Non-pigmented ciliary epithelial cell (primary cell): ENCODE measurements at regions not wholly inside any gene's neighbourhood (a gene's known extent, or its start where the extent isn't known, plus 50 kb on each side); places are given as distances from the start of the nearest gene placed in this dataset.

Experiments used
- DNase-seq: peaks from one replicate; pipeline ENCODE4 v3.0.0-alpha.2; 2010; ENCODE audit warnings: low read depth

GRCh38 chr13:80585531-80585930 is 244.6 kb upstream of the SPRY2 start:
- no peak for DNase-seq

- DNase-seq: no peak
Measured at GRCh38 chr13:80584785-80585184, 243.9 kb upstream of the SPRY2 start.

GRCh38 chr13:80584306-80584705 is 243.4 kb upstream of the SPRY2 start:
- DNase-seq: no peak

- no peak for DNase-seq
Measured at GRCh38 chr13:80577926-80578670, 237.2 kb upstream of the SPRY2 start.

- DNase-seq: no peak
Measured at GRCh38 chr13:80577285-80577684, 236.4 kb upstream of the SPRY2 start.

- no peak for DNase-seq
Measured at GRCh38 chr13:80574113-80574850, 233.4 kb upstream of the SPRY2 start.

GRCh38 chr13:80572923-80573316 is 232.0 kb upstream of the SPRY2 start:
- no peak for DNase-seq

- DNase-seq: no peak
Measured at GRCh38 chr13:80572308-80572922, 231.5 kb upstream of the SPRY2 start.

- no peak for DNase-seq
Measured at GRCh38 chr13:80571346-80572307, 230.7 kb upstream of the SPRY2 start.

- DNase-seq: no peak
Measured at GRCh38 chr13:80563439-80563838, 222.5 kb upstream of the SPRY2 start.

GRCh38 chr13:80562433-80563156 is 221.7 kb upstream of the SPRY2 start:
- no peak for DNase-seq

- DNase-seq: no peak
Measured at GRCh38 chr13:80560609-80561008, 219.7 kb upstream of the SPRY2 start.

GRCh38 chr13:80559944-80560343 is 219.0 kb upstream of the SPRY2 start:
- DNase-seq: no peak

- no peak for DNase-seq
Measured at GRCh38 chr13:80558074-80558473, 217.1 kb upstream of the SPRY2 start.

GRCh38 chr13:80555796-80556678 is 215.1 kb upstream of the SPRY2 start:
- no peak for DNase-seq

GRCh38 chr13:80552851-80553440 is 212.0 kb upstream of the SPRY2 start:
- no peak for DNase-seq

- no peak for DNase-seq
Measured at GRCh38 chr13:80551650-80552497, 210.9 kb upstream of the SPRY2 start.

GRCh38 chr13:80550971-80551441 is 210.1 kb upstream of the SPRY2 start:
- no peak for DNase-seq

GRCh38 chr13:80548915-80549314 is 208.0 kb upstream of the SPRY2 start:
- no peak for DNase-seq
